Activated B cell treated with CpG ODN at 0.5 μM for 24 hours (primary cell): ENCODE measurements at regions not wholly inside any gene's neighbourhood (a gene's known extent, or its start where the extent isn't known, plus 50 kb on each side); places are given as distances from the start of the nearest gene placed in this dataset.

Experiments used
- ATAC-seq: fragments of 200-7000 bp; cut with Tn5 transposase; one replicate; pipeline ENCODE4 v1.10.0; 2021; ENCODE audit warnings: low read depth, mild to moderate bottlenecking, moderate library complexity
- CTCF ChIA-PET: fragments of 350-600 bp; sonication (Branson Sonifier 250); formaldehyde crosslinking; loops from one replicate; lab custom pipeline; 2021; ENCODE audit warnings: antibody characterized with exemption; lab: Charles Lee
- POLR2A ChIA-PET: fragments of 350-600 bp; sonication (Branson Sonifier 250); formaldehyde crosslinking; loops from one replicate; lab custom pipeline; 2021; ENCODE audit warnings: antibody characterized with exemption; lab: Charles Lee
- DNase-seq: peaks from one replicate; pipeline ENCODE4 v3.0.0; 2022
- H3K27ac Mint-ChIP-seq: one replicate; pipeline ENCODE4 v1.8.0; 2020; ENCODE audit warnings: mixed read lengths
- H3K27me3 Mint-ChIP-seq: one replicate; pipeline ENCODE4 v1.8.0; 2021; ENCODE audit warnings: mixed read lengths
- H3K36me3 Mint-ChIP-seq: one replicate; pipeline ENCODE4 v1.8.0; 2021; ENCODE audit warnings: low read depth, mixed read lengths
- H3K4me1 Mint-ChIP-seq: one replicate; pipeline ENCODE4 v1.8.0; 2021; ENCODE audit warnings: mixed read lengths
- H3K4me3 Mint-ChIP-seq: one replicate; pipeline ENCODE4 v1.8.0; 2020; ENCODE audit warnings: mild to moderate bottlenecking, mixed read lengths
- H3K9me3 Mint-ChIP-seq: one replicate; pipeline ENCODE4 v1.8.0; 2020; ENCODE audit warnings: mixed read lengths
- CTCF ChIP-seq: fragments of 200-600 bp; IDR thresholded peaks from one replicate; pipeline ENCODE4 v1.8.0; 2022; ENCODE audit warnings: antibody characterized with exemption, mild to moderate bottlenecking
- intact Hi-C: fragments of 100-400 bp; cut with micrococcal nuclease; formaldehyde crosslinking; loops from one replicate; pipeline ENCODE4 v1.15.1; 2024

GRCh38 chr4:178598672-178599071 lies 1156.4 kb upstream of the AGA start:
- intact Hi-C loops: no loop called here
- DNase-seq: no peak
- no peak for TF ChIP-seq CTCF
- Mint-ChIP-seq H3K27ac (no peak overlapping the region), H3K36me3 (no peaks in the 10 kb centered on the region), H3K4me3 (no peak overlapping the region), H3K27me3 (no peaks in the 10 kb centered on the region), H3K9me3 (peaks cover 18% of the 10 kb centered on the region), H3K4me1 (no peaks in the 10 kb centered on the region)
- no peak for ATAC-seq
- ChIA-PET CTCF (no interaction called here), POLR2A (no interaction called here)

- Mint-ChIP-seq H3K27me3 (no peaks in the 10 kb centered on the region), H3K27ac (no peak overlapping the region), H3K4me3 (no peak overlapping the region), H3K9me3 (peaks cover 18% of the 10 kb centered on the region), H3K36me3 (no peaks in the 10 kb centered on the region), H3K4me1 (no peaks in the 10 kb centered on the region)
- intact Hi-C loops: no loop called here
- no peak for TF ChIP-seq CTCF
- CTCF ChIA-PET: no interaction called here
- POLR2A ChIA-PET: no interaction called here
- no peak for DNase-seq
- no peak for ATAC-seq
Observed at GRCh38 chr4:178599521-178599920, 1157.3 kb upstream of the AGA start.

- no peaks in the 10 kb centered on the region for H3K27me3 Mint-ChIP-seq
- H3K36me3 Mint-ChIP-seq: no peaks in the 10 kb centered on the region
- H3K27ac Mint-ChIP-seq: no peak overlapping the region
- TF ChIP-seq CTCF: no peak
- H3K4me1 Mint-ChIP-seq: no peaks in the 10 kb centered on the region
- ATAC-seq (no peak), DNase-seq (no peak)
- no peak overlapping the region for H3K4me3 Mint-ChIP-seq
- intact Hi-C loops: no loop called here
- CTCF ChIA-PET: no interaction called here
- POLR2A ChIA-PET: no interaction called here
- peaks cover 14% of the 10 kb centered on the region for H3K9me3 Mint-ChIP-seq
Observed at GRCh38 chr4:178602833-178603232, 1160.6 kb upstream of the AGA start.

- intact Hi-C loops: no loop called here
- Mint-ChIP-seq H3K4me3 (no peak overlapping the region), H3K27me3 (no peaks in the 10 kb centered on the region), H3K9me3 (peaks cover 6% of the 10 kb centered on the region), H3K27ac (no peak overlapping the region), H3K36me3 (no peaks in the 10 kb centered on the region), H3K4me1 (no peaks in the 10 kb centered on the region)
- TF ChIP-seq CTCF: no peak
- DNase-seq: no peak
- no peak for ATAC-seq
- POLR2A ChIA-PET: no interaction called here
- CTCF ChIA-PET: no interaction called here
Observed at GRCh38 chr4:178611062-178611461, 1168.8 kb upstream of the AGA start.

- Mint-ChIP-seq H3K9me3 (peaks cover 6% of the 10 kb centered on the region), H3K27me3 (no peaks in the 10 kb centered on the region), H3K27ac (no peak overlapping the region), H3K4me3 (no peak overlapping the region), H3K36me3 (no peaks in the 10 kb centered on the region), H3K4me1 (no peaks in the 10 kb centered on the region)
- CTCF ChIA-PET: no interaction called here
- intact Hi-C loops: no loop called here
- DNase-seq: no peak
- ATAC-seq: no peak
- no peak for TF ChIP-seq CTCF
- POLR2A ChIA-PET: no interaction called here
Observed at GRCh38 chr4:178612733-178613132, 1170.5 kb upstream of the AGA start.
